ENCODE measurements at regions not wholly inside any gene's neighbourhood (a gene's known extent, or its start where the extent isn't known, plus 50 kb on each side); places are given as distances from the start of the nearest gene placed in this dataset.
"Not testable (repeated sequence)": the region's sequence is repeated elsewhere in the genome, so short reads cannot be mapped to it uniquely, and the experiment has no call there.

GRCh38 chr7:142511801-142512200 lies 237.5 kb upstream of the PRSS1 start:
- no peaks in the 10 kb centered on the region for H3K27me3 ChIP-seq
- no peaks in the 10 kb centered on the region for H4K20me1 ChIP-seq
- no peak overlapping the region for H3K4me2 ChIP-seq
- no peaks in the 10 kb centered on the region for H3K36me3 ChIP-seq
- H3K9ac ChIP-seq = no peak overlapping the region
- TF ChIP-seq Cebpa-rat (IDR thresholded peaks at IDR 0.05) = no peak
- H3K9me3 ChIP-seq = no peaks in the 10 kb centered on the region
- peaks cover 29% of the 10 kb centered on the region for H3K4me1 ChIP-seq
- H3K4me3 ChIP-seq = no peak overlapping the region
- H3K27ac ChIP-seq = no peak overlapping the region

- Histone ChIP-seq H3K9me3 (no peaks in the 10 kb centered on the region), H3K4me3 (no peak overlapping the region), H3K27ac (no peak overlapping the region), H3K4me1 (peaks cover 33% of the 10 kb centered on the region), H3K36me3 (no peaks in the 10 kb centered on the region), H3K27me3 (no peaks in the 10 kb centered on the region), H3K4me2 (no peak overlapping the region), H4K20me1 (no peaks in the 10 kb centered on the region), H3K9ac (no peak overlapping the region)
- TF ChIP-seq Cebpa-rat (IDR thresholded peaks at IDR 0.05) = no peak
Measured at GRCh38 chr7:142511374-142511773, 237.9 kb upstream of the PRSS1 start.

GRCh38 chr7:142509235-142509634 lies 240.0 kb upstream of the PRSS1 start:
- not testable (repeated sequence) for H4K20me1 ChIP-seq, H3K27ac ChIP-seq, H3K4me3 ChIP-seq, H3K36me3 ChIP-seq, H3K27me3 ChIP-seq, H3K9ac ChIP-seq, H3K4me2 ChIP-seq, H3K9me3 ChIP-seq
- H3K4me1 ChIP-seq = peaks cover 24% of the 10 kb centered on the region

GRCh38 chr7:142508251-142508650 lies 241.0 kb upstream of the PRSS1 start:
- Histone ChIP-seq H3K4me2 (peak overlapping the region; percentile 43), H3K9ac (no peak overlapping the region), H3K27ac (no peak overlapping the region), H3K4me3 (no peak overlapping the region), H4K20me1 (no peaks in the 10 kb centered on the region), H3K27me3 (no peaks in the 10 kb centered on the region), H3K9me3 (no peaks in the 10 kb centered on the region), H3K4me1 (peaks cover 24% of the 10 kb centered on the region), H3K36me3 (no peaks in the 10 kb centered on the region)
- TF ChIP-seq Cebpa-rat (IDR thresholded peaks at IDR 0.05) = no peak

- no peaks in the 10 kb centered on the region for H3K9me3 ChIP-seq
- H3K4me3 ChIP-seq = no peak overlapping the region
- H3K27me3 ChIP-seq = no peaks in the 10 kb centered on the region
- no peaks in the 10 kb centered on the region for H4K20me1 ChIP-seq
- H3K4me1 ChIP-seq = peaks cover 24% of the 10 kb centered on the region
- H3K9ac ChIP-seq = no peak overlapping the region
- no peak overlapping the region for H3K27ac ChIP-seq
- no peak for TF ChIP-seq Cebpa-rat (IDR thresholded peaks at IDR 0.05)
- H3K4me2 ChIP-seq = peak overlapping the region; percentile 43
- H3K36me3 ChIP-seq = no peaks in the 10 kb centered on the region
Measured at GRCh38 chr7:142507799-142508198, 241.5 kb upstream of the PRSS1 start.

- H3K9ac ChIP-seq, H4K20me1 ChIP-seq, H3K9me3 ChIP-seq, H3K36me3 ChIP-seq, H3K4me3 ChIP-seq, H3K27me3 ChIP-seq, H3K27ac ChIP-seq: not testable (repeated sequence)
- peak overlapping the region; percentile 43 for H3K4me2 ChIP-seq
- peaks cover 24% of the 10 kb centered on the region for H3K4me1 ChIP-seq
Measured at GRCh38 chr7:142507066-142507465, 242.2 kb upstream of the PRSS1 start.

- Histone ChIP-seq H3K27me3 (no peaks in the 10 kb centered on the region), H3K4me3 (no peak overlapping the region), H3K36me3 (no peaks in the 10 kb centered on the region), H3K9me3 (no peaks in the 10 kb centered on the region), H3K9ac (no peak overlapping the region), H4K20me1 (no peaks in the 10 kb centered on the region), H3K27ac (no peak overlapping the region), H3K4me1 (peaks cover 24% of the 10 kb centered on the region), H3K4me2 (no peak overlapping the region; the same call in 1 of the 2 replicates)
- TF ChIP-seq Cebpa-rat (IDR thresholded peaks at IDR 0.05) = no peak
Measured at GRCh38 chr7:142506601-142507000, 242.7 kb upstream of the PRSS1 start.

- H3K4me3 ChIP-seq, H3K9ac ChIP-seq, H3K27me3 ChIP-seq, H3K4me2 ChIP-seq, H3K9me3 ChIP-seq, H3K36me3 ChIP-seq, H3K27ac ChIP-seq, H4K20me1 ChIP-seq: not testable (repeated sequence)
- H3K4me1 ChIP-seq = peaks cover 40% of the 10 kb centered on the region
Measured at GRCh38 chr7:142503949-142504348, 245.3 kb upstream of the PRSS1 start.

- Histone ChIP-seq H3K27ac (no peak overlapping the region), H3K4me3 (no peak overlapping the region), H3K36me3 (no peaks in the 10 kb centered on the region), H3K4me1 (peaks cover 38% of the 10 kb centered on the region), H3K4me2 (no peak overlapping the region), H4K20me1 (no peaks in the 10 kb centered on the region), H3K9ac (no peak overlapping the region), H3K27me3 (no peaks in the 10 kb centered on the region), H3K9me3 (no peaks in the 10 kb centered on the region)
- TF ChIP-seq Cebpa-rat (IDR thresholded peaks at IDR 0.05) = no peak
Measured at GRCh38 chr7:142503036-142503435, 245.2 kb upstream of the PRSS58 start.

- H3K4me1 ChIP-seq = peaks cover 30% of the 10 kb centered on the region
Measured at GRCh38 chr7:142501434-142501833, 243.6 kb upstream of the PRSS58 start.

GRCh38 chr7:142500366-142500765 lies 242.5 kb upstream of the PRSS58 start:
- no peak overlapping the region for H3K9ac ChIP-seq
- no peak for TF ChIP-seq Cebpa-rat (IDR thresholded peaks at IDR 0.05)
- peak overlapping the region; percentile 53 for H3K4me2 ChIP-seq
- 0 out of 2 replicates have a peak overlapping the region, but pooled peaks have one; percentile 29 for H3K27ac ChIP-seq
- no peak overlapping the region for H3K4me3 ChIP-seq
- H3K27me3 ChIP-seq = no peaks in the 10 kb centered on the region
- no peaks in the 10 kb centered on the region for H3K36me3 ChIP-seq
- no peaks in the 10 kb centered on the region for H3K9me3 ChIP-seq
- H4K20me1 ChIP-seq = no peaks in the 10 kb centered on the region
- H3K4me1 ChIP-seq = peaks cover 31% of the 10 kb centered on the region

More at GRCh38 chr7:142501434-142501833, 243.6 kb upstream of the PRSS58 start:
- Histone ChIP-seq H3K4me3 (no peak overlapping the region), H3K4me2 (no peak overlapping the region), H3K27ac (no peak overlapping the region), H3K9me3 (no peaks in the 10 kb centered on the region), H3K36me3 (no peaks in the 10 kb centered on the region), H3K9ac (no peak overlapping the region), H4K20me1 (no peaks in the 10 kb centered on the region), H3K27me3 (no peaks in the 10 kb centered on the region)
- TF ChIP-seq Cebpa-rat (IDR thresholded peaks at IDR 0.05) = no peak

Measured in BLaER1 (cell line).